Left lobe of liver (tissue), 2 donors: ENCODE measurements at regions not wholly inside any gene's neighbourhood (a gene's known extent, or its start where the extent isn't known, plus 50 kb on each side); places are given as distances from the start of the nearest gene placed in this dataset.

Experiments used
- ATAC-seq: fragments of 200-7000 bp; cut with Tn5 transposase; one replicate; pipeline ENCODE4 v1.9.1; 2020; ENCODE audit warnings: mild to moderate bottlenecking, moderate library complexity
- DNase-seq: peaks from one replicate; pipeline ENCODE4 v3.0.0-alpha.2; 2020; ENCODE audit warnings: low spot score
- donor health status: DM: no; HTN: no; CAD: no; lungs with moderate emphysema.
- donor health status: DM: no; HTN: yes; CAD: no.

DNA sequence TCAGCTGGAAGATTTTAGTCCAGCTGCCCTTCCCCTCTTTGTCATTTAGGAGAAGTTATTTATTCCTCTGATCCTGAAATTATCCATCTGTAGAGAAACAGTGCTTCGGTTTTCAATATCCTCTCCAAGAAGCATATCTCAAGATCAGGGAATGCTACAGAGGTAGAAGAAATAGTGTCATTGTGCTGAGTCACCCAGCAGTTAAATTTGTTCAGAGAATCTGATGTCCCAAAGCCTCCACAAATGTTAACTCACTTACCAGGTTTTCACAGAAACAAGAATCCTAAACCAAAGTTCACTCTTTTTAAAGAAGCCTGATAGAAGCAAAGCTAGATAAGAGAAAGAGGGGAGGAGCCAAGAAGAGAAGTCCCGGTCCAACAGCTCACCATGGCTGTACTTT lies 480.7 kb upstream of the GYPC start:
- ATAC-seq: no peak
- no peak for DNase-seq

- DNase-seq (no peak), ATAC-seq (no peak)
Observed at GRCh38 chr2:126177479-126177878, 478.5 kb upstream of the GYPC start.

DNA sequence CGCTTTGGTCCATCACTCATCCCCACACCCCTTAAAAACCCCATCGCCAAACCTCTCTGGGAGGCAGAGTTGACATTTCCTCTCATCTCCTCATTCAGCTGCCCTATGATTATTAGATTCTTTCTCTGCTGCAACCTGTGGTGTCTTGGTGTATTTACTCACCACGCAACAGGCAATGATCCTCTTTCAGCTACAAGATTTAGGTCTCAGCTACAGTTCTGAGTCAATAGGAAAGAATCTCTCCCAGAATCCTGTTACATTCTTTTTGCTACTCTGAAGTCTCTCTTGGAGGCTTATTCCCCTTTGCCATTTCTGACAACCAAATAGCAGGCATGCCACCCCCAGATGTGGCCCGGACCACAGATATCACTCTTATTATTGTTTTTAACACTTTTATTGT lies 468.3 kb upstream of the GYPC start:
- DNase-seq: no peak
- no peak for ATAC-seq

GRCh38 chr2:126189527-126189926 lies 466.4 kb upstream of the GYPC start:
- DNase-seq (no peak), ATAC-seq (no peak)

DNA sequence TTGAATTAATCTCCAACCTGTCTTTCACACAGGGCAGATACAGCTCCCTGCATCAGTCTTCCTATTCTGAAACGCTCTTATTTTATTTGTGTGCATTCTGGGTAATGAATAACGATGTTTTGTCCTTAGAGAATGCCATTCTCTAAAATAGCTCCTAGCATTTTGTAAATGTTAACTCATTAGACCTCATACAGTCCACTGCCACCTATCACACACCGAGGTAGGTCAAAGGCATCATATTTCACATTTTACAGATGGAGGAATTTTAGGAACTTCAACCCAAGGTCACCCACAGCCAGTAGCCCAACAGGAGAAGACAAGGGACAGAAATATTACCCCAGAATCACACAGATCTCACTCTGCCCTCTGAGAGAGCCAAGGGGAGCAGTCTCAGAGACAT lies 455.4 kb upstream of the GYPC start:
- DNase-seq (no peak), ATAC-seq (no peak)

DNA sequence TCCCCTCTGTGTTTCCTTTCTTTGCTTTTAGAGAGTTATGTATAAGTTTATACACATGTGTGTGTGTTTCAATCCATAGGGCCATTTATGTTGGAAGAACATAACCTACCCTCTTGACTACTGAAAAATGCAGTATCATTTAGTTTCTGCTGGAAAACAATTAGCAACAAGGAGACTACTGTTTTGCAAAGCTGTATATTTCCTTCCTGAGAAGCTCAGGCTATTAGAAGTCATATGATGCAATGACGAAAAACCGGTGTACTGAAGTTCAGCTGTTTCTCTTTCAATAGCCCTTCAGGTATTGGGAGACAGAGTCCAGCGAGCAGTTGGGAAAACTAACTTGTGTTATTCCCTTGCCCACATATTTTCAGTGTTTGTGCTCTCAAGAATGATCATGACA lies 447.7 kb upstream of the GYPC start:
- ATAC-seq: no peak

DNA sequence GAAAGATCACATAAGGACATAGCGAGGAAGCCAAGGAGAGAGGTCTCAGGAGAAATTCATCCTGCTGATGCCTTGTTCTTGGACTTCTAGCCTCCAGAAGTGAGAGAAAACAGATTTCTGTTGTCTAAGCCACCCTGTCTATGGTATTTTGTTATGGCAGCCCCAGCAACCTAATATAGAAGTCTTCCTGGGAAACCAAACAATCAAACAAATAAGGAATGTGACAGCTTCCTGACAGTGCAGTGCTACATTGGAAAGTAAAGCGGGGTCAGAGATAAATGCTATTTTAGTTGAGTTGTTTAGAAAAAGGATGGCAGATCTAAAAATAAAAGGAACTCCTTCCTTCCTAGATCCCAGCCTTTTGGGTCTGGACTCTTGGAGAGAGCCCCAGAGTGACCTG lies 443.2 kb upstream of the GYPC start:
- ATAC-seq: no peak

More for the DNA sequence above, 447.7 kb upstream of the GYPC start:
- no peak for DNase-seq

DNA sequence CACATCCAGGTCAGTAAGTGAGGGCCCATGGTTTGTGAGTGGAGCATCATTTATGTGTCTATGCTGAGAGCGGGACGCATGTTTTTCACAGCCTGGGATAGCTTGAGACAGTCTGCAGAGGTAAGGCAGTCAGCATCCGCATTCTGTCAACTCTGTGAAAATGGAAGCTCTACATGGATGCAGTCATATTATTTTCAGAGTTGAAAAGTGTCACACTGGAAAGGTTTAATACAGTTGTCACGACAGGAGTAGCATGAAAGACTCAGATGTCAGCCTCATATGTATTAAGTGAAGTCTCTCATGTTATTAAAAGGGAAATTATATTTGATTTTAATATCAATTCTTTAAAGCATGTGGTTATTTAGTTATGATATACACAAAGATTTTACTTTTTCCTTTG lies 436.9 kb upstream of the GYPC start:
- ATAC-seq: no peak

More for the DNA sequence above, 443.2 kb upstream of the GYPC start:
- DNase-seq: no peak

GRCh38 chr2:126220331-126220730 lies 435.6 kb upstream of the GYPC start:
- ATAC-seq (peak; percentile 33), DNase-seq (no peak)

More for the DNA sequence above, 436.9 kb upstream of the GYPC start:
- DNase-seq: no peak

- ATAC-seq (no peak), DNase-seq (no peak)
Observed at GRCh38 chr2:126221506-126221905, 434.5 kb upstream of the GYPC start.

- DNase-seq (no peak), ATAC-seq (no peak)
Observed at GRCh38 chr2:126222278-126222677, 433.7 kb upstream of the GYPC start.

GRCh38 chr2:126224776-126225175 lies 431.2 kb upstream of the GYPC start:
- ATAC-seq (no peak), DNase-seq (no peak)

DNA sequence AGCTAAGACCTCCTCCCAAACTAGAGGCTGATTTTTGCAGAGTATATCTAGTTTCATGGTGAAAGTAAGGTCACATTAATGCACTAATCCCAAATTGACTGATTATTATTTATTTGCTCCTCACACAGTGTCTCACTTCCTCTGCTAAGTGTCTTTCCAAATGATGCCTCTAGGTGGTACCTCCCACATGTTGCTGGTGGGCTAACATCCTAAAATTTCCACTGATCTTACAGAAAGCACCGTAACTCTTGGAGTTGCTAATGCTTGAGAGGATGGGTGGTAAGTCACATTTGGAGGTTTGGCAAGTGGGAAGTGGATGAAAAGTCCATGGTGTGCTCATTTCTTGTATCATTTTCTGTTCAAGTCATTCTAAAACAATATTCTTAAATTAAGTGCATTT lies 428.7 kb upstream of the GYPC start:
- no peak for DNase-seq
- ATAC-seq: no peak

- no peak for ATAC-seq
- no peak for DNase-seq
Observed at GRCh38 chr2:126228531-126228930, 427.4 kb upstream of the GYPC start.

GRCh38 chr2:126238251-126238650 lies 417.7 kb upstream of the GYPC start:
- ATAC-seq (no peak), DNase-seq (no peak)

GRCh38 chr2:126239320-126239955 lies 416.5 kb upstream of the GYPC start:
- ATAC-seq (no peak), DNase-seq (no peak)

- no peak for DNase-seq
- no peak for ATAC-seq
Observed at GRCh38 chr2:126241001-126241400, 415.0 kb upstream of the GYPC start.

DNA sequence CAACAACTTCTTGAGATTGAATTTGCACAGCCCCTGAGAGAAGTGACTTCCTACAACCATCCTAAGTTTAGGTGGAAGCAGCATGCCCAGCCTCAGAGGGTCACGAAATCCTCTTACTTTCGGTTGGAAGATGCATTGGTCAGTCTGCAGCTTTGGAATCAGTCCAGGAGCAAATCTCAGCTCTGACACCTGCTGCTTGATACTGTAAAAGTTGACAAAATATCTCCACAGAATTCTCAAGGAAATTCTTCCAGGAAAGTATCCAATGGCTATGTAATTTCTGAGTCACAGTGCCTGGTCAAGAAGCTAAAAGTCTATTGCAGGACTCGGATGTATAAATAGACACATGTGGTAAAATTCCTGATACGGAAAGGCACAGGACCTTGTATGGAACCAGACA lies 414.5 kb upstream of the GYPC start:
- DNase-seq (no peak), ATAC-seq (no peak)

GRCh38 chr2:126244937-126245336 lies 411.0 kb upstream of the GYPC start:
- ATAC-seq: peak; percentile 79
- DNase-seq: peak; percentile 47

GRCh38 chr2:126253669-126254068 lies 402.3 kb upstream of the GYPC start:
- ATAC-seq (no peak), DNase-seq (no peak)

DNA sequence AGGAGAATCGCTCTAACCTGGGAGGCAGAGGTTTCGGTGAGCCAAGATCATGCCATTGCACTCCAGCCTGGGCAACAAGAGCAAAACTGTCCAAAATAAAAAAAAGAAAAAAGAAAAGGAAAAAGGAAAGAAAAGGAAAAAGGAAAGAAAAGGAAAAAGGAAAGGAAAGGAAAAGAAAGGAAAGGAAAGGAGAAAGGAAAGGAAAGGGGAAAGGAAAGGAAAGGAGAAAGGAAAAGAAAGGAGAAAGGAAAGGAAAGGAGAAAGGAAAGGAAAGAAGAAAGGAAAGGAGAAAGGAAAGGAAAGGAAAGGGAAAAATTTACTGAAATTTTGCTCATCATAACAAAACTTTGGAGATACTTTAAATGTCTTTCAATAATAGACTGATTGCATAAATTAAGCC lies 391.3 kb upstream of the GYPC start:
- ATAC-seq (no peak), DNase-seq (no peak)

GRCh38 chr2:126269911-126270310 lies 386.0 kb upstream of the GYPC start:
- no peak for ATAC-seq
- DNase-seq: no peak

DNA sequence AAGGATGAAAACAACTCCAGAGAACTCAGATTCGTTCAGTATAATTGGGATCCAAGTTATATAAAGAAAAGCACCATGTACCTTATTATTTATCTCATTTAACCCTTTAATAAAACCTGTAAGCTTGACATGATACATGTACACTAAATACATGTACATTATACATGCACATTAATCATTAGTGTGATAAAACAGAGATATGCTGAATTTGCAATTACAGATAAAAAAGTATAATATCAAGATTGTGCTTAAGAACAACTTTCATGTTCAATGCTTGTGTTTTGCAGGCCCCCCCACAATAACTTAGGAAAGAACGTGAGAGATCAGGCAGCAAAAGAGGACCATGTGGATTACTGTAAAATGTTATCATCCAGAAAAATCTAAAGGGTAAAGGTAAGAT lies 385.4 kb upstream of the GYPC start:
- ATAC-seq (no peak), DNase-seq (no peak)

DNA sequence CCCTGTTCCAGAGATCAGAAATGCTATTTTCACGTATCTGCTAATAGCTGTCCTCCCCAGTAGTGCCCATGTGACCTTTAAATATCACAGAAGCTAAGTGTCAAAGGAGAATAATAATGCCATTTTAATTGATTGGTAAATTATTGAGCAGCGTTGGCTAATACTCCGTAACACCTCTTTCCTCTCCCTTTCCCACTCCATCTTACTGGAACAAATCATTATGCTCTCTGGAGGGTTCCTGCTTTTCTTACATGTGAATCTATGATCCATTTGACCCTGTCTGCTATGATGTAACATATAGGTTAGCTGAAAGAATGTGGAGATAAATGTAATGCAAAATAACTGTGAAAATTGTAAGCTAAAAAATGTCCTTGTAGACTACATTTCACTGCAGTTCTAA lies 383.6 kb upstream of the GYPC start:
- DNase-seq (no peak), ATAC-seq (no peak)
